H1 (cell line): ENCODE measurements at regions not wholly inside any gene's neighbourhood (a gene's known extent, or its start where the extent isn't known, plus 50 kb on each side); places are given as distances from the start of the nearest gene placed in this dataset.

Experiments used
- CEBPB ChIP-seq: IDR thresholded peaks from 2 replicates; pipeline ENCODE4 v1.6.1; 2012; ENCODE audit warnings: low read depth, low read length
- CHD7 ChIP-seq: fragments of 300-600 bp; sonication (generic); IDR thresholded peaks from 2 replicates; pipeline ENCODE4 v1.7.1; 2012; ENCODE audit warnings: low read length, moderate library complexity, mild to moderate bottlenecking, inconsistent platforms; ENCODE audit not compliant: insufficient replicate concordance
- EZH2 ChIP-seq: fragments of 200-600 bp; sonication (generic); IDR thresholded peaks from 2 replicates; pipeline ENCODE4 v1.7.1; 2012; ENCODE audit warnings: low read depth, mild to moderate bottlenecking, moderate library complexity, low read length, inconsistent platforms; ENCODE audit not compliant: severe bottlenecking
- GABPA ChIP-seq: IDR thresholded peaks from 2 replicates; pipeline ENCODE4 v1.6.1; 2011; ENCODE audit warnings: mild to moderate bottlenecking, low read length, moderate library complexity, borderline replicate concordance; ENCODE audit not compliant: insufficient read depth
- RXRA ChIP-seq: IDR thresholded peaks from 2 replicates; pipeline ENCODE4 v1.6.1; 2011; ENCODE audit warnings: low read depth, mild to moderate bottlenecking, low read length, moderate library complexity; ENCODE audit not compliant: insufficient read depth
- USF2 ChIP-seq: IDR thresholded peaks from 2 replicates; pipeline ENCODE4 v1.6.1; 2011; ENCODE audit warnings: low read length, improper control_type of control experiment

GRCh38 chr1:82724246-82724645 is 923.5 kb downstream of the ADGRL2 start (continued):
- TF ChIP-seq CHD7: no peak
- TF ChIP-seq USF2: no peak
- TF ChIP-seq CEBPB: no peak
- TF ChIP-seq EZH2: no peak
- TF ChIP-seq GABPA: no peak
- TF ChIP-seq RXRA: no peak
